ENCODE measurements at regions not wholly inside any gene's neighbourhood (a gene's known extent, or its start where the extent isn't known, plus 50 kb on each side); places are given as distances from the start of the nearest gene placed in this dataset.

- TF ChIP-seq CTCF (IDR thresholded peaks at IDR 0.05) (no peak), EP300 (IDR thresholded peaks at IDR 0.05) (no peak), FOXS1 (CRISPR knock-in tag; IDR thresholded peaks at IDR 0.05) (no peak), RNF2 (IDR thresholded peaks at IDR 0.05; ENCODE audit: borderline replicate concordance, low read depth) (no peak), USF2 (IDR thresholded peaks at IDR 0.05) (no peak), E2F6 (IDR thresholded peaks at IDR 0.05; ENCODE audit: borderline replicate concordance, low read depth) (no peak), KDM1A (IDR thresholded peaks at IDR 0.05; ENCODE audit: low read depth) (no peak), HDAC2 (IDR thresholded peaks at IDR 0.05) (no peak), PBX3 (IDR thresholded peaks at IDR 0.05) (no peak), POLR2A (IDR thresholded peaks at IDR 0.05; ENCODE audit: low read length) (no peak), NR3C1 (IDR thresholded peaks at IDR 0.05) (no peak), CEBPB (IDR thresholded peaks at IDR 0.05) (no peak), REST (IDR thresholded peaks at IDR 0.05) (no peak), MAX (IDR thresholded peaks at IDR 0.05) (no peak)
Measured at GRCh38 chr11:96940227-96940626, 550.4 kb downstream of the JRKL start.

All from A549 (cell line).